A549 (cell line): ENCODE measurements at regions not wholly inside any gene's neighbourhood (a gene's known extent, or its start where the extent isn't known, plus 50 kb on each side); places are given as distances from the start of the nearest gene placed in this dataset.

Source experiments
- ATAC-seq, 2 experiments: fragments of 200-7000 bp in 1 of 2; fragments of >200 bp in 1 of 2; cut with Nextera tagmentation in 1 of 2; cut with Tn5 transposase in 1 of 2; 3 replicates each; pipeline versions ENCODE4 v1.8.0 to v1.9.1; 2018 to 2020; ENCODE audit warnings: mild to moderate bottlenecking in 1 of 2, moderate library complexity in 1 of 2
- CTCF ChIA-PET: fragments of 300-600 bp; sonication (Branson Sonifier 250); formaldehyde crosslinking; extraction: SDS; loops from one replicate; lab custom pipeline; 2021; ENCODE audit warnings: antibody characterized with exemption, inconsistent platforms; lab: Yijun Ruan, JAX
- POLR2A ChIA-PET: fragments of 350-600 bp; formaldehyde crosslinking; extraction: SDS; loops from one replicate; lab custom pipeline; 2021; ENCODE audit warnings: antibody characterized with exemption, inconsistent platforms; lab: Yijun Ruan, JAX
- DNase-seq, 2 experiments: peaks; one replicate each; pipeline versions ENCODE4 v3.0.0 to v3.0.0-alpha.2; 2011 to 2016; ENCODE audit warnings: low read depth in 1 of 2, low spot score in 1 of 2
- FAIRE-seq: peaks from 2 replicates; lab custom pipeline; 2011; peaks lifted over from hg19 to GRCh38; lab: Jason Lieb, UNC
- H3K27ac ChIP-seq, 2 experiments: fragments of >200 bp; sonication (Bioruptor Twin); formaldehyde crosslinking; 3 replicates each; pipeline ENCODE4 v1.5.1; 2016 to 2017
- H3K4me1 ChIP-seq: fragments of >200 bp; sonication (Bioruptor Twin); formaldehyde crosslinking; 3 replicates; pipeline ENCODE4 v1.6.1; 2016
- H3K4me2 ChIP-seq: fragments of >200 bp; sonication (Bioruptor Twin); formaldehyde crosslinking; 3 replicates; pipeline ENCODE4 v1.6.1; 2016
- H3K4me3 ChIP-seq: fragments of >200 bp; sonication (Bioruptor Twin); formaldehyde crosslinking; 3 replicates; pipeline ENCODE4 v1.5.1; 2016
- H3K9me3 ChIP-seq: fragments of >200 bp; sonication (Bioruptor Twin); formaldehyde crosslinking; 3 replicates; pipeline ENCODE4 v1.6.1; 2016
- CBX2 ChIP-seq: fragments of 200-600 bp; sonication (generic); IDR thresholded peaks from 2 replicates; pipeline ENCODE4 v1.6.1; 2016; ENCODE audit warnings: low read depth, mild to moderate bottlenecking, borderline replicate concordance
- CBX8 ChIP-seq: fragments of 200-600 bp; sonication (generic); IDR thresholded peaks from 2 replicates; pipeline ENCODE4 v1.6.1; 2016
- CEBPB ChIP-seq, 2 experiments: fragments of >200 bp in 1 of 2; sonication (Bioruptor Twin) in 1 of 2; formaldehyde crosslinking in 1 of 2; IDR thresholded peaks; 2 replicates each; pipeline ENCODE4 v1.6.1; 2012 to 2016
- CHD4 ChIP-seq: fragments of 200-600 bp; sonication (generic); IDR thresholded peaks from 2 replicates; pipeline ENCODE4 v1.6.1; 2016; ENCODE audit warnings: antibody characterized with exemption, mild to moderate bottlenecking, borderline replicate concordance
- EHF ChIP-seq: fragments of 250-450 bp; sonication (Bioruptor Pico); IDR thresholded peaks from 2 replicates; pipeline ENCODE4 v1.5.0; 2020; ENCODE audit warnings: mild to moderate bottlenecking
- FOSB ChIP-seq: fragments of 250-450 bp; sonication (Bioruptor Pico); IDR thresholded peaks from 2 replicates; pipeline ENCODE4 v1.5.0; 2020; ENCODE audit warnings: mild to moderate bottlenecking, moderate library complexity
- FOXS1 ChIP-seq: fragments of 250-450 bp; sonication (Bioruptor Pico); IDR thresholded peaks from 2 replicates; pipeline ENCODE4 v1.5.0; 2020; ENCODE audit warnings: mild to moderate bottlenecking, moderate library complexity
- HDAC2 ChIP-seq: fragments of 200-600 bp; sonication (generic); IDR thresholded peaks from 2 replicates; pipeline ENCODE4 v1.6.1; 2016
- HOXA7 ChIP-seq: fragments of 250-450 bp; sonication (Bioruptor Pico); IDR thresholded peaks from 2 replicates; pipeline ENCODE4 v1.5.0; 2020; ENCODE audit warnings: mild to moderate bottlenecking, moderate library complexity
- JUN ChIP-seq, 2 experiments: fragments of >200 bp; sonication (Bioruptor Twin); formaldehyde crosslinking; IDR thresholded peaks; 2 replicates in 1 of 2; 3 replicates in 1 of 2; pipeline ENCODE4 v1.6.1; 2016 to 2017
- KDM5A ChIP-seq: fragments of 200-600 bp; sonication (generic); IDR thresholded peaks from 2 replicates; pipeline ENCODE4 v1.6.1; 2016; ENCODE audit warnings: antibody characterized with exemption, mild to moderate bottlenecking
- MAX ChIP-seq: IDR thresholded peaks from 2 replicates; pipeline ENCODE4 v1.6.1; 2012
- PHF8 ChIP-seq: fragments of 200-600 bp; sonication (generic); IDR thresholded peaks from 2 replicates; pipeline ENCODE4 v1.6.1; 2016; ENCODE audit warnings: low read depth, mild to moderate bottlenecking, antibody characterized with exemption, moderate library complexity, borderline replicate concordance
- POLR2A ChIP-seq: IDR thresholded peaks from 2 replicates; pipeline ENCODE4 v1.6.1; 2012; ENCODE audit warnings: mild to moderate bottlenecking, low read length
- POLR2AphosphoS2 ChIP-seq: conservative IDR thresholded peaks from 2 replicates; pipeline ENCODE4 v1.6.1; 2012; ENCODE audit warnings: low read length, improper control_type of control experiment, inconsistent platforms
- RAD21 ChIP-seq, 2 experiments: fragments of >200 bp in 1 of 2; sonication (Bioruptor Twin) in 1 of 2; formaldehyde crosslinking in 1 of 2; IDR thresholded peaks in 1 of 2; conservative IDR thresholded peaks in 1 of 2; 2 replicates in 1 of 2; 3 replicates in 1 of 2; pipeline ENCODE4 v1.6.1; 2012 to 2018; ENCODE audit warnings: inconsistent platforms in 1 of 2
- RCOR1 ChIP-seq: fragments of 150-350 bp; IDR thresholded peaks from 2 replicates; pipeline ENCODE4 v1.6.1; 2014; ENCODE audit warnings: antibody characterized with exemption, low read length, low read depth
- RFX5 ChIP-seq: fragments of 450-650 bp; IDR thresholded peaks from 2 replicates; pipeline ENCODE4 v1.7.1; 2014; ENCODE audit warnings: antibody characterized with exemption, mild to moderate bottlenecking, moderate library complexity
- SMC3 ChIP-seq: fragments of >200 bp; sonication (Bioruptor Twin); formaldehyde crosslinking; IDR thresholded peaks from 3 replicates; pipeline ENCODE4 v1.6.1; 2018; ENCODE audit warnings: inconsistent platforms
- TFCP2L1 ChIP-seq: fragments of 250-450 bp; sonication (Bioruptor Pico); IDR thresholded peaks from 2 replicates; pipeline ENCODE4 v1.5.0; 2021; ENCODE audit warnings: mild to moderate bottlenecking
- TP53 ChIP-seq: fragments of 250-450 bp; sonication (Bioruptor Pico); IDR thresholded peaks from 2 replicates; pipeline ENCODE4 v1.5.0; 2021; ENCODE audit warnings: mild to moderate bottlenecking, moderate library complexity
- ZC3H11A ChIP-seq: fragments of 450-650 bp; IDR thresholded peaks from 2 replicates; pipeline ENCODE4 v1.6.1; 2014; ENCODE audit warnings: antibody characterized with exemption, mild to moderate bottlenecking
- ZFP36 ChIP-seq: fragments of 450-650 bp; IDR thresholded peaks from 2 replicates; pipeline ENCODE4 v1.6.1; 2014; ENCODE audit warnings: borderline replicate concordance; ENCODE audit not compliant: partially characterized antibody
- WGBS: methylation state at CpG from one replicate; pipeline ENCODE4 v1.1.6; 2017; ENCODE audit errors: missing lambda C conversion rate; 5-methylcytosine and 5-hydroxymethylcytosine counted together
- TF ChIP-seq, protein P1 (sequence below): IDR thresholded peaks from 2 replicates; pipeline ENCODE4 v1.6.1; 2012; ENCODE audit warnings: low read depth, borderline replicate concordance
- TF ChIP-seq, protein P2 (sequence below): fragments of 450-650 bp; IDR thresholded peaks from 2 replicates; pipeline ENCODE4 v1.6.1; 2014; ENCODE audit warnings: antibody characterized with exemption
- TF ChIP-seq, protein P3 (sequence below): fragments of 200-600 bp; sonication (generic); IDR thresholded peaks from 2 replicates; pipeline ENCODE4 v1.6.1; 2016; ENCODE audit warnings: antibody characterized with exemption, mild to moderate bottlenecking, moderate library complexity

DNA sequence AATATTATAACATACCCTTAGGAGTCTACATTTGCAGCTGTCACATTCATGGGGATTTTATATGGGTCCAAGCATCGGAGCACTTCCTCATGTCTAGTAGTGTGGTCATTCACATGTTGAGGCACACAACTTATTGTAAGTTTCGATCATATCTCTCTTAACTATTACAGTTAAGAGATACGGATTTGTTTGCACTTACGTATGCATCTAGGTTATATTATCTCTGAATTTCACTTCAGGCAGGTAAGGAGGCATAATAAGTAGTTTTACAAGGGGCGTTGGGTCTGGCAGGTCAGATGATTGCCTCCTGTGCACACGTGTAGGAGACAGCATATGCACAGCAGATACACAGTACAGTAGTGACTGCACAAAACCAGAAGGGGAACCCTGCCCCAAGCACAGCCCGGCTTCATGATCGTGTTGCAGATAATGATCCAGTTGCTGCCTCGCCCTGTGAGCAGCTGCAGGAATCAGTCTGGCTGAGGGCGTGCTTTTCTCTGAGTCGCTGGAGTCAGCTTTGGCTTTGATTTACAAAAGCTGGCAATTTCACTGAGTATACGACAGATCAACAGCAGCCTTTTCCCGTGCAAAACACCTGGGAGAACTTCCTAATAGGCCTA is 302.9 kb upstream of the GATB start:
- ChIA-PET CTCF (no interaction called here), POLR2A (no interaction called here)
- ATAC-seq: no peak
- Histone ChIP-seq H3K9me3 (no peaks in the 10 kb centered on the region), H3K4me3 (no peak overlapping the region), H3K4me1 (no peaks in the 10 kb centered on the region), H3K27ac (no peak overlapping the region), H3K4me2 (no peak overlapping the region)
- WGBS: 73% methylated on average over 13 of the region's 13 CpGs
- DNase-seq: no peak
- no peak for FAIRE-seq
- TF ChIP-seq SMC3 (no peak), POLR2AphosphoS2 (no peak), ZC3H11A (no peak), TFCP2L1 (CRISPR knock-in tag) (no peak), CBX2 (no peak), HDAC2 (no peak), CBX8 (no peak), CEBPB (IDR thresholded peaks at IDR 0.05) (no peak), HOXA7 (CRISPR knock-in tag) (no peak), JUN (IDR thresholded peaks at IDR 0.05) (no peak)

GRCh38 chr4:152062936-152063620 is 302.3 kb upstream of the GATB start:
- Histone ChIP-seq H3K9me3 (no peaks in the 10 kb centered on the region), H3K4me3 (no peak overlapping the region), H3K4me1 (no peaks in the 10 kb centered on the region), H3K4me2 (no peak overlapping the region), H3K27ac (no peak overlapping the region)
- ChIA-PET CTCF (no interaction called here), POLR2A (no interaction called here)
- FAIRE-seq (no peak), DNase-seq (no peak), ATAC-seq (no peak)
- WGBS: 57% methylated on average over 2 of the region's 2 CpGs
- TF ChIP-seq ZC3H11A: no peak
- no peak for TF ChIP-seq RCOR1
- TF ChIP-seq, protein P1, sequence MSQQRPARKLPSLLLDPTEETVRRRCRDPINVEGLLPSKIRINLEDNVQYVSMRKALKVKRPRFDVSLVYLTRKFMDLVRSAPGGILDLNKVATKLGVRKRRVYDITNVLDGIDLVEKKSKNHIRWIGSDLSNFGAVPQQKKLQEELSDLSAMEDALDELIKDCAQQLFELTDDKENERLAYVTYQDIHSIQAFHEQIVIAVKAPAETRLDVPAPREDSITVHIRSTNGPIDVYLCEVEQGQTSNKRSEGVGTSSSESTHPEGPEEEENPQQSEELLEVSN: no peak
- TF ChIP-seq RAD21 (conservative IDR thresholded peaks at IDR 0.05 in 1 of 2, IDR thresholded peaks at IDR 0.05 in 1 of 2): no peak
- TF ChIP-seq PHF8: no peak
- TF ChIP-seq FOSB (CRISPR knock-in tag): no peak
- TF ChIP-seq POLR2A: no peak
- TF ChIP-seq FOXS1 (CRISPR knock-in tag): no peak
- TF ChIP-seq ZFP36: no peak
- no peak for TF ChIP-seq HDAC2
- TF ChIP-seq EHF: no peak
- no peak for TF ChIP-seq MAX
- TF ChIP-seq KDM5A: no peak
- TF ChIP-seq RFX5: no peak
- no peak for TF ChIP-seq CBX2
- TF ChIP-seq, protein P2, sequence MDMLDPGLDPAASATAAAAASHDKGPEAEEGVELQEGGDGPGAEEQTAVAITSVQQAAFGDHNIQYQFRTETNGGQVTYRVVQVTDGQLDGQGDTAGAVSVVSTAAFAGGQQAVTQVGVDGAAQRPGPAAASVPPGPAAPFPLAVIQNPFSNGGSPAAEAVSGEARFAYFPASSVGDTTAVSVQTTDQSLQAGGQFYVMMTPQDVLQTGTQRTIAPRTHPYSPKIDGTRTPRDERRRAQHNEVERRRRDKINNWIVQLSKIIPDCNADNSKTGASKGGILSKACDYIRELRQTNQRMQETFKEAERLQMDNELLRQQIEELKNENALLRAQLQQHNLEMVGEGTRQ: no peak
- TF ChIP-seq, protein P3, sequence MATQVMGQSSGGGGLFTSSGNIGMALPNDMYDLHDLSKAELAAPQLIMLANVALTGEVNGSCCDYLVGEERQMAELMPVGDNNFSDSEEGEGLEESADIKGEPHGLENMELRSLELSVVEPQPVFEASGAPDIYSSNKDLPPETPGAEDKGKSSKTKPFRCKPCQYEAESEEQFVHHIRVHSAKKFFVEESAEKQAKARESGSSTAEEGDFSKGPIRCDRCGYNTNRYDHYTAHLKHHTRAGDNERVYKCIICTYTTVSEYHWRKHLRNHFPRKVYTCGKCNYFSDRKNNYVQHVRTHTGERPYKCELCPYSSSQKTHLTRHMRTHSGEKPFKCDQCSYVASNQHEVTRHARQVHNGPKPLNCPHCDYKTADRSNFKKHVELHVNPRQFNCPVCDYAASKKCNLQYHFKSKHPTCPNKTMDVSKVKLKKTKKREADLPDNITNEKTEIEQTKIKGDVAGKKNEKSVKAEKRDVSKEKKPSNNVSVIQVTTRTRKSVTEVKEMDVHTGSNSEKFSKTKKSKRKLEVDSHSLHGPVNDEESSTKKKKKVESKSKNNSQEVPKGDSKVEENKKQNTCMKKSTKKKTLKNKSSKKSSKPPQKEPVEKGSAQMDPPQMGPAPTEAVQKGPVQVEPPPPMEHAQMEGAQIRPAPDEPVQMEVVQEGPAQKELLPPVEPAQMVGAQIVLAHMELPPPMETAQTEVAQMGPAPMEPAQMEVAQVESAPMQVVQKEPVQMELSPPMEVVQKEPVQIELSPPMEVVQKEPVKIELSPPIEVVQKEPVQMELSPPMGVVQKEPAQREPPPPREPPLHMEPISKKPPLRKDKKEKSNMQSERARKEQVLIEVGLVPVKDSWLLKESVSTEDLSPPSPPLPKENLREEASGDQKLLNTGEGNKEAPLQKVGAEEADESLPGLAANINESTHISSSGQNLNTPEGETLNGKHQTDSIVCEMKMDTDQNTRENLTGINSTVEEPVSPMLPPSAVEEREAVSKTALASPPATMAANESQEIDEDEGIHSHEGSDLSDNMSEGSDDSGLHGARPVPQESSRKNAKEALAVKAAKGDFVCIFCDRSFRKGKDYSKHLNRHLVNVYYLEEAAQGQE: no peak
- TF ChIP-seq CEBPB (IDR thresholded peaks at IDR 0.05): no peak
- TF ChIP-seq CHD4: no peak
- no peak for TF ChIP-seq TP53 (CRISPR knock-in tag)
